Central memory CD8-positive, alpha-beta T cell (primary cell): ENCODE measurements at regions not wholly inside any gene's neighbourhood (a gene's known extent, or its start where the extent isn't known, plus 50 kb on each side); places are given as distances from the start of the nearest gene placed in this dataset.
A peak's percentile ranks its signal among the peaks of the same experiment; 100 is the strongest.

Experiments used
- ATAC-seq: fragments of 150-1000 bp; cut with Tn5 transposase; replicated peaks from 2 replicates; pipeline ENCODE4 v1.10.0; 2022; ENCODE audit warnings: mild to moderate bottlenecking, moderate FRiP score, moderate number of reproducible peaks; ENCODE audit not compliant: poor library complexity, severe bottlenecking; ENCODE audit errors: extremely low read depth
- DNase-seq, 2 donors: peaks; one replicate each; pipeline ENCODE4 v3.0.0; 2021; ENCODE audit warnings: low spot score in 2 of 2
- H3K27ac Mint-ChIP-seq: one replicate; pipeline ENCODE4 v1.8.0; 2022; ENCODE audit warnings: low read depth, mild to moderate bottlenecking, moderate library complexity, mixed read lengths
- H3K27me3 Mint-ChIP-seq: one replicate; pipeline ENCODE4 v1.8.0; 2022; ENCODE audit warnings: mixed read lengths
- H3K36me3 Mint-ChIP-seq: one replicate; pipeline ENCODE4 v1.8.0; 2022; ENCODE audit warnings: mild to moderate bottlenecking, moderate library complexity, mixed read lengths; ENCODE audit not compliant: insufficient read depth
- H3K4me1 Mint-ChIP-seq: one replicate; pipeline ENCODE4 v1.8.0; 2022; ENCODE audit warnings: mixed read lengths
- H3K4me3 Mint-ChIP-seq: one replicate; pipeline ENCODE4 v1.8.0; 2022; ENCODE audit warnings: mild to moderate bottlenecking, moderate library complexity, mixed read lengths
- H3K9me3 Mint-ChIP-seq: one replicate; pipeline ENCODE4 v1.8.0; 2022; ENCODE audit warnings: mixed read lengths

- DNase-seq (peak in 1 of 2 donors; percentile 7), ATAC-seq (no peak)
- Mint-ChIP-seq H3K4me3 (no peak overlapping the region), H3K36me3 (no peaks in the 10 kb centered on the region), H3K4me1 (no peaks in the 10 kb centered on the region), H3K9me3 (no peaks in the 10 kb centered on the region), H3K27ac (no peak overlapping the region), H3K27me3 (peaks cover 52% of the 10 kb centered on the region)
Measured at GRCh38 chr2:128442053-128442751, 123.5 kb upstream of the HS6ST1 start.

GRCh38 chr2:128442891-128443302, 124.2 kb upstream of the HS6ST1 start:
- Mint-ChIP-seq H3K36me3 (no peaks in the 10 kb centered on the region), H3K27me3 (peaks cover 53% of the 10 kb centered on the region), H3K9me3 (no peaks in the 10 kb centered on the region), H3K4me3 (no peak overlapping the region), H3K27ac (no peak overlapping the region), H3K4me1 (no peaks in the 10 kb centered on the region)
- ATAC-seq (no peak), DNase-seq (peak; percentile 2 to 7)

DNA sequence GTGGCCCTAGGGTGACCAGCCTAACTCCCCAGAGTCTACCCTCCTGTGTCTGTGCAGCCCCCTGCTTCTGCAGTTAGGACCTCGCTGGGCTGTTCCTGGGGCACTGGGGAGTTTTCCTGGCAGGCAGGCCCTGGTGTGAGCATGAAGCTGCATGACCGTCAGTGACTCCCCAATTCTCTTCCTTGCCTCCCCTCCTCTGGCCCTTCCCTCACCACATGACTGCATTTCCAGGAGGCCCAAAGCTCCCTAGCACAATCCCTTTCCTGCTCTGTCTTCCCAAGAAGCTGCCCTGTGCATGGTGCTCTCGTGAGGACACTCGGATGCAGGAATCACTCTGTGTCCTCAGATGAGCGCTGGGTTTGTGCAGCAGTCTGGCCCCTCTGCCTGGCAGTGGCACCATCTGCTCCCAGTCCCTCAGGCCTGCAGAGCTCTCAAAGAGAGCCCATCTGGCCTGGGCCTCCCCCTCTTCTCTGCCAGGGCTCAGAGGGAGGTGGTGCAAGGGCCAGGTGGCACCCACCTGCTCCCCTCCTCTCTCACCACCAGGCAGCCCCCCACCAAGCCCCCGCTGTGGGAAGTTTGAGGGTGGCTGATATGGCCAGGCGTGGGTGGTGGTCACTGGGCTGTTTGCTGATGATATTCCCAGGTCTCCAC, 125.6 kb upstream of the HS6ST1 start:
- Mint-ChIP-seq H3K4me1 (no peaks in the 10 kb centered on the region), H3K4me3 (no peak overlapping the region), H3K9me3 (no peaks in the 10 kb centered on the region), H3K27me3 (peaks cover 53% of the 10 kb centered on the region), H3K36me3 (no peaks in the 10 kb centered on the region), H3K27ac (no peak overlapping the region)
- DNase-seq, result no peak
- ATAC-seq, result no peak

DNA sequence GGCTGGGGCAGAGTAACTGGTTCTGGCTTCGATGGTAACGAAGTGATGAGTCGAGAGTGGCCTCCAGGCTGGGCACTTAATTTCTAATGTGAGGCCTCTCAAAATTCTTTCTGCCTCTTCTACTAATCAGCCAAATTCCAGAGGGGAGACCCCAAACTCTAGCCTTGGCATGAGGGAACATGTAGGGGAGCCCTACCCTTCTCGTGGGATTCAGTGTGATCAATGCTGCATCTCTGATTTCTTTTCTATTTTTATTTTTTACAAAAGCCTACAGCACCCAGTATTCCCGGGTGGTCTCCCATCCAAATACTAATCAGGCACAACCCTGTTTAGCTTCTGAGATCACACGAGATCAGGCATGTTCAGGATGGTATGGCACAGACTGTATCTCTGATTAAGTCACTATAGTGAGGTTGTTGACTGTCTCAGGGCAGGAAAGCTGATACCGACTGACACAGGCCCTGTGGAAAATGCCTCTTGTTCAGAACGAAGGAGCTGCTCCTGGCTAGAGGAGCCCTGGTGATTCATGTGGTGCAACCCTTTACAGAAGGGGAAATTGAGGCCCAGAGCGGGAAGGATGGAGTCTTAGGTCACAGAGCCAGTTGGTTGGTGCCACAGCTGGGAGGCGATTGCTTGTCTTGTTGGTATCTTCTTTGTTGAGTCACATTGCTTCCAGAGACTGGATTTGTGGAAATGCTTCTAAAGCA, 126.3 kb upstream of the HS6ST1 start:
- no peaks in the 10 kb centered on the region for H3K36me3 Mint-ChIP-seq
- peaks cover 47% of the 10 kb centered on the region for H3K27me3 Mint-ChIP-seq
- no peak overlapping the region for H3K27ac Mint-ChIP-seq
- DNase-seq, result no peak
- no peaks in the 10 kb centered on the region for H3K4me1 Mint-ChIP-seq
- H3K4me3 Mint-ChIP-seq, result no peak overlapping the region
- ATAC-seq, result no peak
- H3K9me3 Mint-ChIP-seq, result no peaks in the 10 kb centered on the region

GRCh38 chr2:128445523-128445900, 126.8 kb upstream of the HS6ST1 start:
- DNase-seq (no peak), ATAC-seq (no peak)
- Mint-ChIP-seq H3K27me3 (peaks cover 42% of the 10 kb centered on the region), H3K27ac (no peak overlapping the region), H3K36me3 (no peaks in the 10 kb centered on the region), H3K4me3 (no peak overlapping the region), H3K9me3 (no peaks in the 10 kb centered on the region), H3K4me1 (no peaks in the 10 kb centered on the region)

DNA sequence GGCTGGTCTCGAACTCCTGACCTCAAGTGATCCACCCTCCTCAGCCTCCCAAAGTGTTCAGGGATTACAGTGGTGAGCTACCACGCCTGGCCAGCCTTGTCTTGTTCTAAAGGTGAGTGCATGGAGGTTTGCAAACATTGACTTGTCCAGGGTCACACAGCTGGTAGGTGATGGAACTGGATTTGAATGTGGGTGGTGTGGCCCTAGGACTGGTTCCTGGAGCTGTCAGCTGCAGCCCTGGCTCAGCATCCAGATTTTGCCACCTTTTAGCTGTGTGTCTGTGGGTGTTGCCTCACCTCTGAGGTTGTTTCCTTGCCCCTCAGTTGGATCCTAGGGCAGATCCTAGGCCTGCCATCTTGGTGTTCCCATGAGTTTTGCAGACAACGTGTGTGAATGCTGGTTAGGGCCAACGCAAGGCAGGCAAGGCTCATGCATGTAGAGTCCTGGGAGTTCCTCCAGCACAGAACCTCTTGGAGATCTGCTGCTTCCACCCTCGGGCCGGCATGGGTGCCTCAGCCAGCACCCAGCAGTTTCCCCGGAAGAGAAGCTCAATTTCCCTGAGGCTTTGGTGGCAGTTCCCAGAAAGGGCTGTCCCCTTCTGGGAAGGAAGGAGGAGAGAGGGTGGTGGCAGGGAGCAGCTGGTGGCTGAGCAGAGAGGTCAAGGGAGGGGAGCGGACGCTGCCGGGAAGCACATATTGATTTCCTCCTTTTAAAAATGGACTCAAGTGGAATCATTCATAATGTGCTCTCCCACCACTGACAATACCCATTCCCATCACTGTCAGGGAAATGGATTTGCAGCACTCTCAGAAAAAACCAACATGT, 127.6 kb upstream of the HS6ST1 start:
- Mint-ChIP-seq H3K27ac (no peak overlapping the region), H3K27me3 (peaks cover 40% of the 10 kb centered on the region), H3K9me3 (no peaks in the 10 kb centered on the region), H3K4me1 (no peaks in the 10 kb centered on the region), H3K4me3 (no peak overlapping the region), H3K36me3 (no peaks in the 10 kb centered on the region)
- DNase-seq (no peak), ATAC-seq (no peak)

DNA sequence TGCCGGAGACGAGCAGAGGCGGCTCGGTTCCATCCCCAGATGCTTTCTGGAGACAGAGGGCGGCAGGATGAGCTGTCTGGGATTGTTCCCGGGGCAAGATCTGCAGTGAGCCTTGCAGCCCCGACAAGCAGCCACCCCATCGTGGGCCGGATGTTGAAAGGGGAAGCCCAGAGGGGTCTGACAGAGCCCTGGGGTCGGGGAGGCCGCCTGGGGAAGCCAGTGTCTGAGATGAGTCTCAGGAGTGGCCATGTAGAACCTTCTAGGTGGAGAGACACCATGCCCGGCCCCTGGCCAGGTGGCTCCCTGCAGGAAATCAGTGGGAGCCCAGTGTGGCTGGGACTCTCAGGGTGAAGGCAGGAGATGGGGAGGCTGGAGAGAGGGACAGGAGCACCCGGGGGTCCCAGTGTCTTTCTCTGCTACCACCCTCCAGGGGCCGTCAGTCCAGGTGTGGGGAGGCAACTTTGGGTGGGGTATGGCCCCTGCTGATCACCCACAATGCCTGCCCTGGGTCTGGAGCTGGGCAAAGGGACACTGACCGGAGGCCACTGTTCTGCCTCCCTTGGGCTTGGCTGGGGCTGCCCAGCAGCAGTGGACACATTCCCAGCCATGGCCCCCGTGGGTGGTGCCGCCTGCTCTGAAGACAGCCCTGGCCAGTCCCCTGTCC, 128.3 kb upstream of the HS6ST1 start:
- no peaks in the 10 kb centered on the region for H3K4me1 Mint-ChIP-seq
- H3K27me3 Mint-ChIP-seq, result peaks cover 40% of the 10 kb centered on the region
- DNase-seq (no peak), ATAC-seq (no peak)
- H3K27ac Mint-ChIP-seq, result no peak overlapping the region
- no peaks in the 10 kb centered on the region for H3K9me3 Mint-ChIP-seq
- H3K4me3 Mint-ChIP-seq, result no peak overlapping the region
- H3K36me3 Mint-ChIP-seq, result no peaks in the 10 kb centered on the region

DNA sequence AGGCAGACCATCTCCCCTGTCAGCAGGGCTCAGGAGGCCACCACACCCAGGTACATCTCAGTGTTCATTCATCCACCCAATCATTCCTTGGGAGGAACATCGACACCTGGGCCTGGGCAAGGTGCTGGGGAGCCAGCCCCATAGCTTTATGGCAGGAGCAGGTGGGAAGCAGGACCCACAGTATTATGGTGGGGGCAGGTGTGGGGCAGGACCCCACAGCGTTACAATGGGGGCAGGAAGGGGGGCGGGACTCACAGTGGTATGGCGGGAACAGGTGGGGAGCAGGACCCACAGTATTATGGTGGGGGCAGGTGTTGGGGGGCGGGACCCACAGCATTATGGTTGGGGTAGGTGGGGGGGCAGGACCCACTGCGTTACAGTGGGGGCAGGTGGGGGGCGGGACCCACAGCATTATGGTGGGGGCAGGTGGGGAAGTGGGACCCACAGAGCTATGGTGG, 128.9 kb upstream of the HS6ST1 start:
- Mint-ChIP-seq H3K27me3 (peaks cover 44% of the 10 kb centered on the region), H3K9me3 (no peaks in the 10 kb centered on the region), H3K4me3 (no peak overlapping the region), H3K36me3 (no peaks in the 10 kb centered on the region), H3K27ac (no peak overlapping the region), H3K4me1 (no peaks in the 10 kb centered on the region)
- no peak for DNase-seq
- ATAC-seq, result no peak

DNA sequence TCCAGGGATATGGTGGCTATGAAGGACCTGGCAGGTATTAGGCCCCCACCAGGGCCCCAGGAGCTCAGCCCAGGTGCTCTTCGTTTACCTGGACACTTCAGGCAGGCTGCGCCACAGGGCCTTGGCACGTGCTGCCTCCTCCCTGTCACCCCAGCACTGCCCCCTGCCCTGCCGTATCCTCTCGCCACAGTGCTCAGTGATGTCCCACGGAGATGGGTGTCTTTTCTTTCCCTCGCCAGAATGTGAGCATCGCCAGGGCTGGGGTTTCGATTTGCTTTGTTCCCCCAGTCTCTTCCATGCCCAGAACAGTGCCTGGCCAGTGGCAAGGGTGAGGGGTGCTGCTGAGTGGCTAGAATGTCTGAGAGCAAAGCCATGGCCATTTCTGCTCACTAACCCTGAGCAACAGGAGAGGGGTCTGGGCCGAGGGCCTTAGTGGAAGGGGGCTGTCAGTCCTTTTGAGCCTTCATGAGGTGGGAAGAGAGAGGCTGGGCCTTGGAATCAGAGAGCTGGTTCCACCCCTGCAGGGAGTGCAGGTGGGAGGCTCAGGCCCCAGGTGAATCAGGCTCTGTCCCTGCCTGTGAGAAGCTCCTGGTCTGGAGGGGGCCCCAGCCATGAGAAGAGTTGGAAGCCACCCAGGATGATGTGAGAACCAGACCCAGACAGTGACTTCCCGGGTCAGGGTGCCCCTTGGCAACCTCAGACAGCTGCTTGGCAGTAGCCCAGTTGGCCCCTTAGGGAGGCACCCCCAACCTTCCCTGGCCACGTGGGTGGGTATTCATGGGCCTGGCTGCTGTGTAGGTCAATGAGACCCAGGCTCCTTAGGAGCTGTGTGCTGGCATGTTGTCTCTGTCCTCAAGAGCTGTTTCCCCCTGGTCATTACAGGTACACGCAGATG, 129.9 kb upstream of the HS6ST1 start:
- H3K9me3 Mint-ChIP-seq, result no peaks in the 10 kb centered on the region
- no peak for ATAC-seq
- no peak for DNase-seq
- no peak overlapping the region for H3K4me3 Mint-ChIP-seq
- no peaks in the 10 kb centered on the region for H3K4me1 Mint-ChIP-seq
- H3K36me3 Mint-ChIP-seq, result no peaks in the 10 kb centered on the region
- H3K27me3 Mint-ChIP-seq, result peaks cover 54% of the 10 kb centered on the region
- no peak overlapping the region for H3K27ac Mint-ChIP-seq

DNA sequence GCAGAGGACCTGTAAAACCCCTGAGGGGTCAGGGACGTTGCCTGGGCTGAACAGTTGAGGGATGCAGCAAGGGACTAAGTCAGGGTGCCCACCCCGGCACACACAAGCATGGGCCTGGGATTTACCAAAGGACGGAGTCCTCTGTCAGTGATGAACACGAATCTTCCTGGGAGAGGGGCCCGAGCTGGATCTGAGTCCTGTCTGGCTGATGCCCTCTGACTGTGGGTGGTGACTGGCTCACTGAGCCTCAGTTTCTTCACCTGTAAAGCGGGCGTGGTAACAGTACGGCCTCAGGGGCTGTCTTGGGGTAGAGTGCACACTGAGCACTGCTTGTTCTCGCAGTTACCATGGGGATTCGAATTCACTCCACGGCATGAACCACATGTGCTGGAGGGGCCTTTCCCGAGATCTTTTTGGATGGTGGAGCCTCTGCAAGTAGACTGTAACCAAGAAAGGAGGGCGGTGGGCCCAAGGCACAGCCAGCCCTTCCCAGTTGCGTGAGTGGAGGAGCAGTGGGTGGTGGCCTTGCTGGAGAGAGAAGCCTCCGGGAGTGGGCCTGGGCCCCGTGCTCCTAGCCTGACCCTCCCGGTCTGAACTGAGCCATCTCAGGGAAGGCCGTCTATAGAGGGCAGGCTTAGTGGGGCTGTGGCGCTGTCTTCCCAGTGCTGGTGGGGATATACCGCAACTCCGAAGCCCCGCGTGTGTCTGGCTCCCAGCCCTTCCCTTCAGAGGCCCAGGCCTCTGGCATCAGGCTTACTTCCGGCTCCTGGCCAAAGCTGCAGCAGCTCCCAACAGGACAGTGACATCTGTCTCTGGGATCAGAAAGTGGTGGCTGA, 130.8 kb upstream of the HS6ST1 start:
- no peak for DNase-seq
- H3K27me3 Mint-ChIP-seq, result peaks cover 62% of the 10 kb centered on the region
- ATAC-seq, result no peak
- no peak overlapping the region for H3K4me3 Mint-ChIP-seq
- no peaks in the 10 kb centered on the region for H3K4me1 Mint-ChIP-seq
- H3K36me3 Mint-ChIP-seq, result no peaks in the 10 kb centered on the region
- no peak overlapping the region for H3K27ac Mint-ChIP-seq
- no peaks in the 10 kb centered on the region for H3K9me3 Mint-ChIP-seq
